ENCODE measurements at regions not wholly inside any gene's neighbourhood (a gene's known extent, or its start where the extent isn't known, plus 50 kb on each side); places are given as distances from the start of the nearest gene placed in this dataset.

- H3K27me3 ChIP-seq (ENCODE audit: control insufficient read depth in 1 of 2, insufficient read depth in 2 of 2, low read length in 2 of 2), result no peaks in the 10 kb centered on the region
- no peak overlapping the region for H3K4me2 ChIP-seq (ENCODE audit: low read depth, low read length)
- ChIA-PET CTCF (ENCODE audit: low intra/inter-chr PET ratio, low total read pairs) (no interaction called here), POLR2A (no interaction called here)
- no peak for FAIRE-seq
- no peak overlapping the region for H3K4me3 ChIP-seq (replicated peaks in 1 of 3; ENCODE audit: insufficient read depth in 1 of 3, low read depth in 2 of 3, low read length in 3 of 3)
- no peaks in the 10 kb centered on the region for H4K20me1 ChIP-seq (ENCODE audit: insufficient read depth, low read length)
- WGBS (ENCODE audit: low lambda C conversion rate), result 0% methylated on average over 2 of the region's 5 CpGs
- no peak overlapping the region for H2AFZ ChIP-seq (ENCODE audit: low read length)
- in situ Hi-C loops (cut with HindIII; ENCODE audit: extremely low pct_ligation_motif_present, low pct_unique_long_range_greater_than_20kb), result no loop called here
- no peak for ATAC-seq
- H3K9ac ChIP-seq (ENCODE audit: insufficient read depth, low read depth, low read length), result no peak overlapping the region
- H3K27ac ChIP-seq (ENCODE audit: extremely low read length, insufficient read depth, low read length), result no peak overlapping the region
- no peaks in the 10 kb centered on the region for H3K4me1 ChIP-seq (ENCODE audit: insufficient read depth, low read length)
- BruUV-seq (replicated peaks), result no TSS peak
- no peak for TF ChIP-seq EZH2 (conservative IDR thresholded peaks at IDR 0.05; ENCODE audit: low read depth, low read length)
- TF ChIP-seq ZNF253 (CRISPR knock-in tag; IDR thresholded peaks at IDR 0.05; ENCODE audit: borderline replicate concordance), result no peak
- TF ChIP-seq HMGXB4 (CRISPR knock-in tag; IDR thresholded peaks at IDR 0.05; ENCODE audit: borderline replicate concordance in 1 of 2, low read depth in 1 of 2), result no peak
- TF ChIP-seq RNF2 (conservative IDR thresholded peaks at IDR 0.05; ENCODE audit: low read depth), result no peak
- no peak for TF ChIP-seq ZKSCAN1 (IDR thresholded peaks at IDR 0.05; ENCODE audit: low read length)
- no peak for TF ChIP-seq ZNF564 (CRISPR knock-in tag; IDR thresholded peaks at IDR 0.05)
- no peak for TF ChIP-seq CCDC6 (CRISPR knock-in tag; IDR thresholded peaks at IDR 0.05)
- TF ChIP-seq ZNF7 (CRISPR knock-in tag; IDR thresholded peaks at IDR 0.05), result no peak
- TF ChIP-seq MXD1 (CRISPR knock-in tag; IDR thresholded peaks at IDR 0.05), result no peak
- TF ChIP-seq RXRA (CRISPR knock-in tag; IDR thresholded peaks at IDR 0.05), result no peak
- TF ChIP-seq ZNF136 (CRISPR knock-in tag; IDR thresholded peaks at IDR 0.05; ENCODE audit: low read depth), result no peak
- TF ChIP-seq TP53 (CRISPR knock-in tag; conservative IDR thresholded peaks at IDR 0.05), result no peak
- TF ChIP-seq ZNF354B (CRISPR knock-in tag; IDR thresholded peaks at IDR 0.05), result no peak
- no peak for TF ChIP-seq JDP2 (CRISPR knock-in tag; IDR thresholded peaks at IDR 0.05; ENCODE audit: borderline replicate concordance)
- TF ChIP-seq ZNF317 (CRISPR knock-in tag; IDR thresholded peaks at IDR 0.05), result no peak
- DNase-seq (ENCODE audit: low spot score), result no peak
- H3K36me3 ChIP-seq (replicated peaks in 1 of 2; ENCODE audit: control insufficient read depth in 1 of 2, insufficient read depth in 2 of 2, low read length in 2 of 2), result no peaks in the 10 kb centered on the region
- no peaks in the 10 kb centered on the region for H3K79me2 ChIP-seq (ENCODE audit: insufficient read depth, low read length)
- intact Hi-C loops (cut with micrococcal nuclease; ENCODE audit: unreplicated experiment), result no loop called here
- no peaks in the 10 kb centered on the region for H3K9me3 ChIP-seq (ENCODE audit: low read length)
Observed at GRCh38 chr1:30024411-30025195, 698.8 kb downstream of the MATN1 start.
